Loucy (cell line): ENCODE measurements at regions not wholly inside any gene's neighbourhood (a gene's known extent, or its start where the extent isn't known, plus 50 kb on each side); places are given as distances from the start of the nearest gene placed in this dataset.

Experiments used
- EZH2phosphoT487 ChIP-seq: fragments of 200-600 bp; IDR thresholded peaks from 2 replicates; pipeline ENCODE4 v1.6.1; 2018; ENCODE audit warnings: antibody characterized with exemption, mild to moderate bottlenecking, moderate library complexity, borderline replicate concordance
- TF ChIP-seq, protein P1 (sequence below): fragments of 200-600 bp; sonication (generic); conservative IDR thresholded peaks from 2 replicates; pipeline ENCODE4 v1.5.1; 2014; ENCODE audit warnings: mild to moderate bottlenecking, antibody characterized with exemption, low read length

GRCh38 chr10:21199501-21199900 lies 302.4 kb upstream of the NEBL start:
- TF ChIP-seq, protein P1, sequence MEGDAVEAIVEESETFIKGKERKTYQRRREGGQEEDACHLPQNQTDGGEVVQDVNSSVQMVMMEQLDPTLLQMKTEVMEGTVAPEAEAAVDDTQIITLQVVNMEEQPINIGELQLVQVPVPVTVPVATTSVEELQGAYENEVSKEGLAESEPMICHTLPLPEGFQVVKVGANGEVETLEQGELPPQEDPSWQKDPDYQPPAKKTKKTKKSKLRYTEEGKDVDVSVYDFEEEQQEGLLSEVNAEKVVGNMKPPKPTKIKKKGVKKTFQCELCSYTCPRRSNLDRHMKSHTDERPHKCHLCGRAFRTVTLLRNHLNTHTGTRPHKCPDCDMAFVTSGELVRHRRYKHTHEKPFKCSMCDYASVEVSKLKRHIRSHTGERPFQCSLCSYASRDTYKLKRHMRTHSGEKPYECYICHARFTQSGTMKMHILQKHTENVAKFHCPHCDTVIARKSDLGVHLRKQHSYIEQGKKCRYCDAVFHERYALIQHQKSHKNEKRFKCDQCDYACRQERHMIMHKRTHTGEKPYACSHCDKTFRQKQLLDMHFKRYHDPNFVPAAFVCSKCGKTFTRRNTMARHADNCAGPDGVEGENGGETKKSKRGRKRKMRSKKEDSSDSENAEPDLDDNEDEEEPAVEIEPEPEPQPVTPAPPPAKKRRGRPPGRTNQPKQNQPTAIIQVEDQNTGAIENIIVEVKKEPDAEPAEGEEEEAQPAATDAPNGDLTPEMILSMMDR, result no peak
- TF ChIP-seq EZH2phosphoT487, result no peak
